ENCODE measurements at regions not wholly inside any gene's neighbourhood (a gene's known extent, or its start where the extent isn't known, plus 50 kb on each side); places are given as distances from the start of the nearest gene placed in this dataset.

- Histone ChIP-seq H3K4me1 (ENCODE audit: control insufficient read depth in 3 of 3, insufficient read depth in 3 of 3, low read length in 3 of 3) (no peaks in the 10 kb centered on the region), H3K9ac (ENCODE audit: low read depth in 1 of 3, low read length in 3 of 3) (no peak overlapping the region), H3K27ac (ENCODE audit: low read depth, low read length) (no peak overlapping the region), H3K4me3 (ENCODE audit: low read length in 3 of 3) (no peak overlapping the region), H3K36me3 (ENCODE audit: control insufficient read depth in 3 of 3, insufficient read depth in 3 of 3, low read length in 3 of 3) (no peaks in the 10 kb centered on the region), H3K27me3 (ENCODE audit: control insufficient read depth in 3 of 3, insufficient read depth in 3 of 3, low read length in 3 of 3) (peaks cover 16 to 29% (median 21%) of the 10 kb centered on the region in 3 donors), H3K9me3 (ENCODE audit: control insufficient read depth in 3 of 3, low read length in 3 of 3) (no peaks in the 10 kb centered on the region)
Observed at GRCh38 chr22:23370251-23370650, 189.9 kb downstream of the BCR start.

- H3K4me1 ChIP-seq (ENCODE audit: control insufficient read depth in 3 of 3, insufficient read depth in 3 of 3, low read length in 3 of 3): no peaks in the 10 kb centered on the region
- no peak overlapping the region for H3K4me3 ChIP-seq (ENCODE audit: low read length in 3 of 3)
- H3K27me3 ChIP-seq (ENCODE audit: control insufficient read depth in 3 of 3, insufficient read depth in 3 of 3, low read length in 3 of 3): peaks cover 13 to 24% (median 21%) of the 10 kb centered on the region in 3 donors
Observed at GRCh38 chr22:23369054-23369685, 188.9 kb downstream of the BCR start.

More at GRCh38 chr22:23369054-23369685, 188.9 kb downstream of the BCR start:
- no peak overlapping the region for H3K9ac ChIP-seq (ENCODE audit: low read depth in 1 of 3, low read length in 3 of 3)
- H3K9me3 ChIP-seq (ENCODE audit: control insufficient read depth in 3 of 3, low read length in 3 of 3): no peaks in the 10 kb centered on the region
- H3K36me3 ChIP-seq (ENCODE audit: control insufficient read depth in 3 of 3, insufficient read depth in 3 of 3, low read length in 3 of 3): no peaks in the 10 kb centered on the region
- H3K27ac ChIP-seq (ENCODE audit: low read depth, low read length): no peak overlapping the region
